HEK293 (cell line): ENCODE measurements at regions not wholly inside any gene's neighbourhood (a gene's known extent, or its start where the extent isn't known, plus 50 kb on each side); places are given as distances from the start of the nearest gene placed in this dataset.
"Not testable (repeated sequence)": the region's sequence is repeated elsewhere in the genome, so short reads cannot be mapped to it uniquely, and the experiment has no call there.

ENCODE experiments used
- CTCF ChIA-PET: fragments of 350-600 bp; formaldehyde crosslinking; extraction: SDS; loops from one replicate; lab custom pipeline; 2021; ENCODE audit warnings: antibody characterized with exemption; lab: Yijun Ruan, JAX
- POLR2A ChIA-PET: fragments of 300-600 bp; formaldehyde crosslinking; extraction: SDS; loops from one replicate; lab custom pipeline; 2020; ENCODE audit warnings: antibody characterized with exemption, inconsistent platforms; lab: Yijun Ruan, JAX
- H3K27ac ChIP-seq: fragments of 200-500 bp; sonication (Bioruptor generic); 2 replicates; pipeline ENCODE4 v1.5.1; 2014; ENCODE audit warnings: low read depth, low read length, control low read depth, inconsistent platforms; ENCODE audit errors: extremely low read depth
- H3K36me3 ChIP-seq, 2 experiments: fragments of 200-500 bp in 1 of 2; sonication (Bioruptor generic) in 1 of 2; 1 replicate in 1 of 2; 2 replicates in 1 of 2; pipeline ENCODE4 v1.5.1; 2014 to 2017; ENCODE audit warnings: inconsistent platforms in 2 of 2, low read length in 2 of 2; ENCODE audit not compliant: control insufficient read depth in 2 of 2, insufficient read depth in 1 of 2
- H3K4me1 ChIP-seq: fragments of 200-500 bp; sonication (Bioruptor generic); 2 replicates; pipeline ENCODE4 v1.5.1; 2014; ENCODE audit warnings: mild to moderate bottlenecking, low read length, inconsistent platforms; ENCODE audit not compliant: control insufficient read depth, insufficient read depth
- H3K4me3 ChIP-seq: 2 replicates; pipeline ENCODE4 v1.5.1; 2011; ENCODE audit warnings: low read depth, mild to moderate bottlenecking, control low read depth, low read length, moderate library complexity
- H3K9me3 ChIP-seq: fragments of 200-500 bp; sonication (Bioruptor generic); 2 replicates; pipeline ENCODE4 v1.5.1; 2014; ENCODE audit warnings: low read depth, low read length, inconsistent platforms; ENCODE audit not compliant: control insufficient read depth, insufficient read depth
- BCL11B ChIP-seq: fragments of 450-650 bp; formaldehyde crosslinking; IDR thresholded peaks from 2 replicates; pipeline ENCODE4 v1.5.1; 2016; ENCODE audit warnings: low read depth, missing biosample characterization, missing genetic modification characterization
- HIC1 ChIP-seq: fragments of 450-650 bp; formaldehyde crosslinking; IDR thresholded peaks from 2 replicates; pipeline ENCODE4 v1.5.1; 2016; ENCODE audit warnings: missing biosample characterization, missing genetic modification characterization
- KLF7 ChIP-seq: fragments of 450-650 bp; formaldehyde crosslinking; IDR thresholded peaks from 2 replicates; pipeline ENCODE4 v1.5.1; 2016; ENCODE audit warnings: missing biosample characterization, missing genetic modification characterization, borderline replicate concordance
- PATZ1 ChIP-seq: fragments of 450-650 bp; formaldehyde crosslinking; IDR thresholded peaks from 2 replicates; pipeline ENCODE4 v1.5.1; 2016; ENCODE audit warnings: missing biosample characterization, missing genetic modification characterization
- ZEB2 ChIP-seq: fragments of 450-650 bp; formaldehyde crosslinking; IDR thresholded peaks from 2 replicates; pipeline ENCODE4 v1.5.1; 2016; ENCODE audit warnings: missing biosample characterization, missing genetic modification characterization
- ZNF18 ChIP-seq: fragments of 450-650 bp; formaldehyde crosslinking; IDR thresholded peaks from 2 replicates; pipeline ENCODE4 v1.5.1; 2016; ENCODE audit warnings: missing biosample characterization, missing genetic modification characterization
- ZNF248 ChIP-seq: fragments of 450-650 bp; formaldehyde crosslinking; IDR thresholded peaks from 2 replicates; pipeline ENCODE4 v1.5.1; 2017; ENCODE audit warnings: missing biosample characterization, missing genetic modification characterization
- ZNF324 ChIP-seq: fragments of 450-650 bp; formaldehyde crosslinking; IDR thresholded peaks from 2 replicates; pipeline ENCODE4 v1.5.1; 2016; ENCODE audit warnings: missing biosample characterization, missing genetic modification characterization
- ZNF350 ChIP-seq: fragments of 450-650 bp; formaldehyde crosslinking; IDR thresholded peaks from 2 replicates; pipeline ENCODE4 v1.5.0; 2017; ENCODE audit warnings: missing biosample characterization, mild to moderate bottlenecking, missing genetic modification characterization
- ZNF391 ChIP-seq: fragments of 450-650 bp; formaldehyde crosslinking; IDR thresholded peaks from 2 replicates; pipeline ENCODE4 v1.5.1; 2016; ENCODE audit warnings: low read depth, missing biosample characterization, missing genetic modification characterization, borderline replicate concordance
- ZNF398 ChIP-seq: fragments of 450-650 bp; formaldehyde crosslinking; IDR thresholded peaks from 2 replicates; pipeline ENCODE4 v1.5.1; 2017; ENCODE audit warnings: missing biosample characterization, missing genetic modification characterization
- ZNF449 ChIP-seq: fragments of 450-650 bp; formaldehyde crosslinking; IDR thresholded peaks from 2 replicates; pipeline ENCODE4 v1.5.1; 2017; ENCODE audit warnings: missing biosample characterization, mild to moderate bottlenecking, missing genetic modification characterization, moderate library complexity
- ZNF621 ChIP-seq: fragments of 450-650 bp; formaldehyde crosslinking; IDR thresholded peaks from 2 replicates; pipeline ENCODE4 v1.5.1; 2017; ENCODE audit warnings: missing biosample characterization, missing genetic modification characterization
- ZNF704 ChIP-seq: fragments of 450-650 bp; formaldehyde crosslinking; IDR thresholded peaks from 2 replicates; pipeline ENCODE4 v1.5.1; 2016; ENCODE audit warnings: missing biosample characterization, missing genetic modification characterization
- ZNF777 ChIP-seq: fragments of 450-650 bp; formaldehyde crosslinking; IDR thresholded peaks from 2 replicates; pipeline ENCODE4 v1.5.1; 2017; ENCODE audit warnings: missing biosample characterization, missing genetic modification characterization, borderline replicate concordance

- H3K36me3 ChIP-seq: no peaks in the 10 kb centered on the region
- CTCF ChIA-PET: interaction anchor here (0.6 to 1.0 kb wide), 2 partner anchors 20 to 274 kb away, joined by 3 read pairs; no protein-coding TSS in a partner anchor
These were observed 306.1 kb downstream of the DAD1 start for GRCh38 chr14:22282949-22283348.

GRCh38 chr14:22282417-22282816 is 306.6 kb downstream of the DAD1 start:
- POLR2A ChIA-PET: no interaction called here

More at GRCh38 chr14:22282949-22283348, 306.1 kb downstream of the DAD1 start:
- POLR2A ChIA-PET: no interaction called here
- H3K4me3 ChIP-seq: no peak overlapping the region
- no peaks in the 10 kb centered on the region for H3K9me3 ChIP-seq
- no peaks in the 10 kb centered on the region for H3K4me1 ChIP-seq
- TF ChIP-seq KLF7: no peak
- no peak for TF ChIP-seq ZNF704 (tag by site-specific recombination)
- TF ChIP-seq ZNF777 (tag by site-specific recombination): no peak
- no peak for TF ChIP-seq BCL11B (tag by site-specific recombination)
- no peak for TF ChIP-seq ZEB2 (tag by site-specific recombination)
- no peak for TF ChIP-seq ZNF391
- TF ChIP-seq PATZ1 (tag by site-specific recombination): no peak
- no peak for TF ChIP-seq ZNF350 (tag by site-specific recombination)
- TF ChIP-seq ZNF18 (tag by site-specific recombination): no peak
- H3K27ac ChIP-seq: no peak overlapping the region

GRCh38 chr14:22281447-22281874 is 307.6 kb downstream of the DAD1 start:
- H3K4me1 ChIP-seq, H3K9me3 ChIP-seq, H3K36me3 ChIP-seq, H3K4me3 ChIP-seq, H3K27ac ChIP-seq, POLR2A ChIA-PET: not testable (repeated sequence)
- CTCF ChIA-PET: interaction anchor here (0.8 to 1.9 kb wide), 4 partner anchors 23 to 60 kb away, joined by 3 to 8 read pairs (median 4); no protein-coding TSS in a partner anchor

More at GRCh38 chr14:22282417-22282816, 306.6 kb downstream of the DAD1 start:
- Histone ChIP-seq H3K9me3 (no peaks in the 10 kb centered on the region), H3K36me3 (no peaks in the 10 kb centered on the region), H3K4me3 (no peak overlapping the region), H3K4me1 (no peaks in the 10 kb centered on the region), H3K27ac (no peak overlapping the region)
- CTCF ChIA-PET: interaction anchor here (0.8 to 1.3 kb wide), 3 partner anchors 33 to 275 kb away, joined by 3 to 4 read pairs (median 3); no protein-coding TSS in a partner anchor
- TF ChIP-seq ZNF248 (no peak), ZNF621 (tag by site-specific recombination) (no peak)

GRCh38 chr14:22280497-22281316 is 308.3 kb downstream of the DAD1 start:
- H3K4me1 ChIP-seq: no peaks in the 10 kb centered on the region
- H3K36me3 ChIP-seq: no peaks in the 10 kb centered on the region
- H3K4me3 ChIP-seq: no peak overlapping the region
- H3K27ac ChIP-seq: no peak overlapping the region
- no peaks in the 10 kb centered on the region for H3K9me3 ChIP-seq
- ChIA-PET POLR2A (no interaction called here), CTCF (interaction anchor here (0.7 to 1.9 kb wide), 13 partner anchors 9 to 341 kb away, joined by 3 to 8 read pairs (median 3); no protein-coding TSS in a partner anchor)
- TF ChIP-seq ZNF324 (tag by site-specific recombination) (no peak), ZNF449 (tag by site-specific recombination) (no peak), ZNF398 (tag by site-specific recombination) (no peak), ZNF777 (tag by site-specific recombination) (no peak), HIC1 (tag by site-specific recombination) (no peak)
